ENCODE measurements at regions not wholly inside any gene's neighbourhood (a gene's known extent, or its start where the extent isn't known, plus 50 kb on each side); places are given as distances from the start of the nearest gene placed in this dataset.

DNA sequence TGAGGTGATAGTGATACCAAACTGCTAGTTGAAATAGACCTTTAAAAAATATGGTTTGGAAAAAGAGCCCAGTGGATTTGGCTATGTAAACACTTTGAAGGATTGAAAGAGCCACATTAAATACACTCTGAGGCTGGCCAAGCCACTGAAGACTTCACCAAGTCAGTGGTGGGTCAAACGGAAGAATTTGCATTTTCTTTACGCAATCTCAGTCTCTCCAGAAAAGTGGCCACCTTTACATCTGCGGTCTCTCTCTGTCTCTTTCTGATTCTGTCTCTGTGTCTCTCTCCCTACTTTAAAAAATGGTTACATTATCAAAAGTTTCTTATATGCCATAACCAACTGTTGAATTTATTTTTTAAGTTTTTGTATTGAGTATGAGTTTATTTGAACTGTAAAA is 651.2 kb upstream of the PITX2 start:
- BruUV-seq (replicated peaks): no TSS peak
- ChIA-PET CTCF (interaction anchor here (1.1 kb wide), 1 partner anchor 9 kb away, joined by 5 read pairs; no protein-coding TSS in a partner anchor), SMC1A (ENCODE audit: uncharacterized antibody, unreplicated experiment) (no interaction called here), POLR2A (no interaction called here), RAD21 (ENCODE audit: unreplicated experiment) (no interaction called here)
- Histone ChIP-seq H3K79me2 (ENCODE audit: control insufficient read depth, insufficient read depth, low read length) (no peaks in the 10 kb centered on the region), H3K27me3 (replicated peaks in 1 of 2; ENCODE audit: control insufficient read depth in 2 of 2, insufficient read depth in 2 of 2, low read length in 1 of 2) (no peaks in the 10 kb centered on the region), H3K4me1 (ENCODE audit: control insufficient read depth, insufficient read depth, low read length) (no peaks in the 10 kb centered on the region), H4K20me1 (ENCODE audit: control insufficient read depth, insufficient read depth) (no peaks in the 10 kb centered on the region), H3K9me3 (replicated peaks; ENCODE audit: control insufficient read depth, insufficient read depth, low read length) (no peaks in the 10 kb centered on the region), H3K36me3 (ENCODE audit: control insufficient read depth in 2 of 2, insufficient read depth in 2 of 2, low read length in 1 of 2) (no peaks in the 10 kb centered on the region), H3K4me3 (no peak overlapping the region), H2AFZ (ENCODE audit: control insufficient read depth, low read depth, low read length) (no peak overlapping the region), H3K27ac (ENCODE audit: control insufficient read depth, insufficient read depth) (no peak overlapping the region), H3K9ac (ENCODE audit: control insufficient read depth, insufficient read depth, low read length) (no peak overlapping the region), H3K4me2 (ENCODE audit: control insufficient read depth, insufficient read depth) (no peak overlapping the region)
- TF ChIP-seq, protein P1, sequence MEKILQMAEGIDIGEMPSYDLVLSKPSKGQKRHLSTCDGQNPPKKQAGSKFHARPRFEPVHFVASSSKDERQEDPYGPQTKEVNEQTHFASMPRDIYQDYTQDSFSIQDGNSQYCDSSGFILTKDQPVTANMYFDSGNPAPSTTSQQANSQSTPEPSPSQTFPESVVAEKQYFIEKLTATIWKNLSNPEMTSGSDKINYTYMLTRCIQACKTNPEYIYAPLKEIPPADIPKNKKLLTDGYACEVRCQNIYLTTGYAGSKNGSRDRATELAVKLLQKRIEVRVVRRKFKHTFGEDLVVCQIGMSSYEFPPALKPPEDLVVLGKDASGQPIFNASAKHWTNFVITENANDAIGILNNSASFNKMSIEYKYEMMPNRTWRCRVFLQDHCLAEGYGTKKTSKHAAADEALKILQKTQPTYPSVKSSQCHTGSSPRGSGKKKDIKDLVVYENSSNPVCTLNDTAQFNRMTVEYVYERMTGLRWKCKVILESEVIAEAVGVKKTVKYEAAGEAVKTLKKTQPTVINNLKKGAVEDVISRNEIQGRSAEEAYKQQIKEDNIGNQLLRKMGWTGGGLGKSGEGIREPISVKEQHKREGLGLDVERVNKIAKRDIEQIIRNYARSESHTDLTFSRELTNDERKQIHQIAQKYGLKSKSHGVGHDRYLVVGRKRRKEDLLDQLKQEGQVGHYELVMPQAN (conservative IDR thresholded peaks at IDR 0.05): no peak
- TF ChIP-seq ZNF384 (IDR thresholded peaks at IDR 0.05; ENCODE audit: borderline replicate concordance, low read depth, low read length) (no peak), PAX8 (IDR thresholded peaks at IDR 0.05) (no peak), ZNF274 (IDR thresholded peaks at IDR 0.05; ENCODE audit: insufficient read depth, insufficient read length) (no peak), RB1 (IDR thresholded peaks at IDR 0.05; ENCODE audit: borderline replicate concordance) (no peak)
- TF ChIP-seq, protein P2, sequence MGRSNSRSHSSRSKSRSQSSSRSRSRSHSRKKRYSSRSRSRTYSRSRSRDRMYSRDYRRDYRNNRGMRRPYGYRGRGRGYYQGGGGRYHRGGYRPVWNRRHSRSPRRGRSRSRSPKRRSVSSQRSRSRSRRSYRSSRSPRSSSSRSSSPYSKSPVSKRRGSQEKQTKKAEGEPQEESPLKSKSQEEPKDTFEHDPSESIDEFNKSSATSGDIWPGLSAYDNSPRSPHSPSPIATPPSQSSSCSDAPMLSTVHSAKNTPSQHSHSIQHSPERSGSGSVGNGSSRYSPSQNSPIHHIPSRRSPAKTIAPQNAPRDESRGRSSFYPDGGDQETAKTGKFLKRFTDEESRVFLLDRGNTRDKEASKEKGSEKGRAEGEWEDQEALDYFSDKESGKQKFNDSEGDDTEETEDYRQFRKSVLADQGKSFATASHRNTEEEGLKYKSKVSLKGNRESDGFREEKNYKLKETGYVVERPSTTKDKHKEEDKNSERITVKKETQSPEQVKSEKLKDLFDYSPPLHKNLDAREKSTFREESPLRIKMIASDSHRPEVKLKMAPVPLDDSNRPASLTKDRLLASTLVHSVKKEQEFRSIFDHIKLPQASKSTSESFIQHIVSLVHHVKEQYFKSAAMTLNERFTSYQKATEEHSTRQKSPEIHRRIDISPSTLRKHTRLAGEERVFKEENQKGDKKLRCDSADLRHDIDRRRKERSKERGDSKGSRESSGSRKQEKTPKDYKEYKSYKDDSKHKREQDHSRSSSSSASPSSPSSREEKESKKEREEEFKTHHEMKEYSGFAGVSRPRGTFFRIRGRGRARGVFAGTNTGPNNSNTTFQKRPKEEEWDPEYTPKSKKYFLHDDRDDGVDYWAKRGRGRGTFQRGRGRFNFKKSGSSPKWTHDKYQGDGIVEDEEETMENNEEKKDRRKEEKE (IDR thresholded peaks at IDR 0.05): no peak
- TF ChIP-seq, protein P3, sequence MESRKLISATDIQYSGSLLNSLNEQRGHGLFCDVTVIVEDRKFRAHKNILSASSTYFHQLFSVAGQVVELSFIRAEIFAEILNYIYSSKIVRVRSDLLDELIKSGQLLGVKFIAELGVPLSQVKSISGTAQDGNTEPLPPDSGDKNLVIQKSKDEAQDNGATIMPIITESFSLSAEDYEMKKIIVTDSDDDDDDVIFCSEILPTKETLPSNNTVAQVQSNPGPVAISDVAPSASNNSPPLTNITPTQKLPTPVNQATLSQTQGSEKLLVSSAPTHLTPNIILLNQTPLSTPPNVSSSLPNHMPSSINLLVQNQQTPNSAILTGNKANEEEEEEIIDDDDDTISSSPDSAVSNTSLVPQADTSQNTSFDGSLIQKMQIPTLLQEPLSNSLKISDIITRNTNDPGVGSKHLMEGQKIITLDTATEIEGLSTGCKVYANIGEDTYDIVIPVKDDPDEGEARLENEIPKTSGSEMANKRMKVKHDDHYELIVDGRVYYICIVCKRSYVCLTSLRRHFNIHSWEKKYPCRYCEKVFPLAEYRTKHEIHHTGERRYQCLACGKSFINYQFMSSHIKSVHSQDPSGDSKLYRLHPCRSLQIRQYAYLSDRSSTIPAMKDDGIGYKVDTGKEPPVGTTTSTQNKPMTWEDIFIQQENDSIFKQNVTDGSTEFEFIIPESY (IDR thresholded peaks at IDR 0.05): no peak
- no peak for ATAC-seq
- in situ Hi-C loops (cut with MboI) (no loop called here), intact Hi-C loops (cut with micrococcal nuclease; ENCODE audit: unreplicated experiment) (no loop called here)
- no peak for FAIRE-seq
- DNase-seq (ENCODE audit: low read depth, low spot score): no peak
- WGBS (ENCODE audit: insufficient coverage, insufficient replicate concordance, low lambda C conversion rate, missing lambda C conversion rate): 38% methylated on average over 3 of the region's 3 CpGs
